Osteocyte (in vitro differentiated cells): ENCODE measurements at regions not wholly inside any gene's neighbourhood (a gene's known extent, or its start where the extent isn't known, plus 50 kb on each side); places are given as distances from the start of the nearest gene placed in this dataset.

Experiments
- DNase-seq: peaks from one replicate; pipeline ENCODE4 v3.0.0; 2021; ENCODE audit warnings: mixed read lengths; ENCODE audit not compliant: unreplicated experiment; ENCODE audit errors: extremely low spot score
- H3K27ac Mint-ChIP-seq: one replicate; pipeline ENCODE4 v1.8.0; 2021; ENCODE audit warnings: mild to moderate bottlenecking, mixed read lengths; ENCODE audit not compliant: unreplicated experiment
- H3K27me3 Mint-ChIP-seq: one replicate; pipeline ENCODE4 v1.8.0; 2021; ENCODE audit warnings: mixed read lengths; ENCODE audit not compliant: unreplicated experiment
- H3K36me3 Mint-ChIP-seq: one replicate; pipeline ENCODE4 v1.8.0; 2021; ENCODE audit warnings: mixed read lengths; ENCODE audit not compliant: unreplicated experiment
- H3K4me1 Mint-ChIP-seq: one replicate; pipeline ENCODE4 v1.8.0; 2021; ENCODE audit warnings: mixed read lengths; ENCODE audit not compliant: unreplicated experiment
- H3K4me3 Mint-ChIP-seq: one replicate; pipeline ENCODE4 v1.8.0; 2021; ENCODE audit warnings: mild to moderate bottlenecking, moderate library complexity, mixed read lengths; ENCODE audit not compliant: unreplicated experiment
- H3K9me3 Mint-ChIP-seq: one replicate; pipeline ENCODE4 v1.8.0; 2021; ENCODE audit warnings: mixed read lengths; ENCODE audit not compliant: unreplicated experiment
- CTCF ChIP-seq: fragments of 200-600 bp; sonication (generic); IDR thresholded peaks from 2 replicates; pipeline ENCODE4 v1.5.0; 2021; ENCODE audit warnings: antibody characterized with exemption, mild to moderate bottlenecking, moderate library complexity

DNA sequence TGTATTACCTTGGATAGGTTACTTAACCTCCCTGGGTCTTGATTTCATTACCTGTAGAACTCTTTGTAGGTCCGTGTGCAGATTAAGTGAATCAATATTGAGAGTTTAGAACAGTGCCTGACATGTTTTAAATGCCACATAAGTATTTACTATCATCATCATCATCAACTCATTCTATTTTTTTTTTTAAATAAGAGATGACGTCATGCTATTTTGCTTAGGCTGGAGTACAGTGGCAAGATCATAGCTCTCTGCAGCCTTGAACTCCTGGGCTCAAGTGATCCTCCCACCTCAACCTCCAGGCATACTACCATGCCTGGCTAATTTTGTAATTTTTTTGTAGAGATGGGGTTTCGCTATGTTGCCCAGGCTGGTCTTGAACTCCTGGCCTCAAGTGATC lies 132.0 kb upstream of the FZD8 start:
- Mint-ChIP-seq H3K4me1 (peaks cover 5% of the 10 kb centered on the region), H3K27ac (no peak overlapping the region), H3K36me3 (peaks cover 2% of the 10 kb centered on the region), H3K9me3 (no peaks in the 10 kb centered on the region), H3K27me3 (peaks cover 4% of the 10 kb centered on the region), H3K4me3 (no peak overlapping the region)
- DNase-seq, result no peak
- TF ChIP-seq CTCF, result no peak

DNA sequence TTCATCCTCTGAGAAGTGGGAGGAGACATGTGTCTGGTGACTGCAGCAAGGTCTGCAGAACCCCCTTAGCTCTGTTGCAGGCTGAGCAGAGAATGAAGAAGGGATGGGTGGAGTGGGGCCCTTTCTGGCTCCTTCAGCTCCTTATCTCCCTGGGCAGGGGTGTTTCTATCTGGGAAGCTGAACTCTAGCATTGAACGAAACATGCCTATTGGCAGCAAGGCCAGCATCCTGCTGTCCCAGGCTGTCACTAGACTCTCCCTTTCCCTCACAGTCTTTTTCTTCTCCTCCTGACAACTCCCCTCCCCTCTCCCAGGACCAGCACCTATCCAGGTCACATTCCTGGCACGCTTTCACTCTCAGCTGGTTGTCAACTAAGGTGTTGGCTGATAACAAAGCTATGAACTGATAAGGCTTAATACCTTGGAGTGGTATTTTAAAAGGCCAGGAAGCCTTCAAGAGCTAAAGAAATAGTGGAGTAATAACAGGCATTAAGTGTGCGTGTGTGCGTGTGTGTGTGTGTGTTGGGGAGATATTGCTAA lies 128.8 kb upstream of the FZD8 start:
- Mint-ChIP-seq H3K27me3 (peaks cover 4% of the 10 kb centered on the region), H3K9me3 (peaks cover 3% of the 10 kb centered on the region), H3K36me3 (peaks cover 2% of the 10 kb centered on the region), H3K27ac (no peak overlapping the region), H3K4me1 (peaks cover 5% of the 10 kb centered on the region), H3K4me3 (no peak overlapping the region)
- TF ChIP-seq CTCF, result no peak
- no peak for DNase-seq

GRCh38 chr10:35769795-35770194 lies 127.7 kb upstream of the FZD8 start:
- Mint-ChIP-seq H3K4me3 (no peak overlapping the region), H3K27me3 (peaks cover 4% of the 10 kb centered on the region), H3K9me3 (peaks cover 3% of the 10 kb centered on the region), H3K4me1 (peaks cover 11% of the 10 kb centered on the region), H3K36me3 (peaks cover 2% of the 10 kb centered on the region), H3K27ac (no peak overlapping the region)
- TF ChIP-seq CTCF, result no peak
- no peak for DNase-seq

GRCh38 chr10:35768731-35769130 lies 126.6 kb upstream of the FZD8 start:
- Mint-ChIP-seq H3K36me3 (peaks cover 2% of the 10 kb centered on the region), H3K4me1 (peaks cover 11% of the 10 kb centered on the region), H3K9me3 (peaks cover 3% of the 10 kb centered on the region), H3K27me3 (peaks cover 3% of the 10 kb centered on the region), H3K27ac (no peak overlapping the region), H3K4me3 (no peak overlapping the region)
- TF ChIP-seq CTCF, result no peak
- DNase-seq, result no peak

GRCh38 chr10:35768011-35768410 lies 125.9 kb upstream of the FZD8 start:
- H3K36me3 Mint-ChIP-seq, result no peaks in the 10 kb centered on the region
- H3K27ac Mint-ChIP-seq, result no peak overlapping the region
- TF ChIP-seq CTCF, result no peak
- H3K27me3 Mint-ChIP-seq, result no peaks in the 10 kb centered on the region
- H3K4me3 Mint-ChIP-seq, result no peak overlapping the region
- H3K4me1 Mint-ChIP-seq, result peaks cover 11% of the 10 kb centered on the region
- DNase-seq, result no peak
- H3K9me3 Mint-ChIP-seq, result peaks cover 3% of the 10 kb centered on the region
